GM12878 (cell line): ENCODE measurements at regions not wholly inside any gene's neighbourhood (a gene's known extent, or its start where the extent isn't known, plus 50 kb on each side); places are given as distances from the start of the nearest gene placed in this dataset.

Experiments
- ATAC-seq: fragments of 200-7000 bp; cut with Tn5 transposase; 3 replicates; pipeline ENCODE4 v1.9.1; 2020; ENCODE audit warnings: mild to moderate bottlenecking, moderate library complexity
- BruUV-seq: library from RNA; stranded (reverse); fragments of 400-500 nt; replicated peaks from 2 replicates; lab custom pipeline; 2021; lab: Mats Ljungman, UMichigan
- CTCF ChIA-PET: fragments of 300-600 bp; sonication (Branson Sonifier 250); formaldehyde crosslinking; extraction: SDS; loops from one replicate; lab custom pipeline; 2021; ENCODE audit warnings: inconsistent platforms; lab: Yijun Ruan, JAX
- POLR2A ChIA-PET: fragments of 350-600 bp; formaldehyde crosslinking; extraction: SDS; loops from one replicate; lab custom pipeline; 2021; ENCODE audit warnings: inconsistent platforms; lab: Charles Lee
- RAD21 ChIA-PET: fragments of 300-600 bp; sonication (Branson Sonifier 250); formaldehyde crosslinking; loops from one replicate; lab custom pipeline; 2023; ENCODE audit warnings: antibody characterized with exemption; ENCODE audit not compliant: unreplicated experiment; lab: Charles Lee
- SMC1A ChIA-PET: fragments of 300-600 bp; sonication (Branson Sonifier 250); formaldehyde crosslinking; loops from one replicate; lab custom pipeline; 2023; ENCODE audit not compliant: unreplicated experiment, uncharacterized antibody; lab: Charles Lee
- DNase-seq: peaks from one replicate; pipeline ENCODE4 v3.0.0-alpha.2; 2011; ENCODE audit warnings: low read depth, low spot score
- FAIRE-seq: peaks from 3 replicates; lab custom pipeline; 2011; peaks lifted over from hg19 to GRCh38; lab: Jason Lieb, UNC
- H2AFZ ChIP-seq: 2 replicates; pipeline ENCODE4 v1.6.0; 2011; ENCODE audit warnings: low read depth, low read length, control low read depth; ENCODE audit not compliant: control insufficient read depth
- H3K27ac ChIP-seq: 2 replicates; pipeline ENCODE4 v1.5.1; 2011; ENCODE audit warnings: control low read depth; ENCODE audit not compliant: control insufficient read depth, insufficient read depth
- H3K27me3 ChIP-seq, 2 experiments: replicated peaks in 1 of 2; 2 replicates each; pipeline versions ENCODE4 v1.6.0 to v1.6.1; 2011; ENCODE audit warnings: low read length in 1 of 2; ENCODE audit not compliant: control insufficient read depth in 2 of 2, insufficient read depth in 2 of 2
- H3K36me3 ChIP-seq, 2 experiments: 2 replicates each; pipeline ENCODE4 v1.5.1; 2011; ENCODE audit warnings: low read length in 1 of 2; ENCODE audit not compliant: control insufficient read depth in 2 of 2, insufficient read depth in 2 of 2
- H3K4me1 ChIP-seq: 2 replicates; pipeline ENCODE4 v1.6.1; 2011; ENCODE audit warnings: mild to moderate bottlenecking, low read length, moderate library complexity, mixed read lengths; ENCODE audit not compliant: control insufficient read depth, insufficient read depth
- H3K4me2 ChIP-seq: 2 replicates; pipeline ENCODE4 v1.6.0; 2011; ENCODE audit warnings: control low read depth; ENCODE audit not compliant: control insufficient read depth, insufficient read depth
- H3K4me3 ChIP-seq: fragments of 200-600 bp; sonication (generic); 2 replicates; pipeline ENCODE4 v1.5.1; 2016
- H3K79me2 ChIP-seq: 2 replicates; pipeline ENCODE4 v1.6.0; 2011; ENCODE audit warnings: low read length; ENCODE audit not compliant: control insufficient read depth, insufficient read depth
- H3K9ac ChIP-seq: 2 replicates; pipeline ENCODE4 v1.8.0; 2011; ENCODE audit warnings: low read length, control low read depth, mixed read lengths; ENCODE audit not compliant: control insufficient read depth, insufficient read depth
- H3K9me3 ChIP-seq: replicated peaks from 3 replicates; pipeline ENCODE4 v1.5.1; 2011; ENCODE audit warnings: mild to moderate bottlenecking, low read length; ENCODE audit not compliant: control insufficient read depth, insufficient read depth
- H4K20me1 ChIP-seq: 2 replicates; pipeline ENCODE4 v1.6.0; 2011; ENCODE audit not compliant: control insufficient read depth, insufficient read depth
- ASH2L ChIP-seq: fragments of 300-600, 200-600 bp; sonication (generic); IDR thresholded peaks from 2 replicates; pipeline ENCODE4 v1.6.1; 2017; ENCODE audit warnings: low read depth, mild to moderate bottlenecking, borderline replicate concordance
- BCL11A ChIP-seq: IDR thresholded peaks from 2 replicates; pipeline ENCODE4 v1.6.1; 2011; ENCODE audit warnings: low read depth, low read length
- FOXM1 ChIP-seq: IDR thresholded peaks from 2 replicates; pipeline ENCODE4 v1.6.1; 2012; ENCODE audit warnings: low read depth, mild to moderate bottlenecking, inconsistent platforms, low read length, moderate library complexity
- NR2C2 ChIP-seq: IDR thresholded peaks from 2 replicates; pipeline ENCODE4 v1.6.1; 2011; ENCODE audit warnings: borderline replicate concordance, low read depth; ENCODE audit not compliant: control insufficient read depth, insufficient read length
- SMARCA5 ChIP-seq: fragments of 450-650 bp; IDR thresholded peaks from 2 replicates; pipeline ENCODE4 v1.6.1; 2017; ENCODE audit warnings: mild to moderate bottlenecking
- SREBF1 ChIP-seq: IDR thresholded peaks from 2 replicates; pipeline ENCODE4 v1.6.1; 2012; ENCODE audit warnings: mild to moderate bottlenecking, low read length
- in situ Hi-C: fragments of 300-500 bp; cut with MboI; formaldehyde crosslinking; loops from 9 replicates; pipeline ENCODE4 v1.14.3; 2018; ENCODE audit warnings: mixed read lengths
- intact Hi-C: fragments of 100-400 bp; cut with micrococcal nuclease; formaldehyde crosslinking; loops from one replicate; pipeline ENCODE4 v1.14.2; 2022; ENCODE audit not compliant: unreplicated experiment
- TF ChIP-seq, protein P1 (sequence below): fragments of 450-650 bp; IDR thresholded peaks from 2 replicates; pipeline ENCODE4 v1.6.1; 2016; ENCODE audit warnings: mild to moderate bottlenecking
- TF ChIP-seq, protein P2 (sequence below): fragments of 450-650 bp; IDR thresholded peaks from 2 replicates; pipeline ENCODE4 v1.6.1; 2017; ENCODE audit warnings: antibody characterized with exemption, mild to moderate bottlenecking, moderate library complexity

DNA sequence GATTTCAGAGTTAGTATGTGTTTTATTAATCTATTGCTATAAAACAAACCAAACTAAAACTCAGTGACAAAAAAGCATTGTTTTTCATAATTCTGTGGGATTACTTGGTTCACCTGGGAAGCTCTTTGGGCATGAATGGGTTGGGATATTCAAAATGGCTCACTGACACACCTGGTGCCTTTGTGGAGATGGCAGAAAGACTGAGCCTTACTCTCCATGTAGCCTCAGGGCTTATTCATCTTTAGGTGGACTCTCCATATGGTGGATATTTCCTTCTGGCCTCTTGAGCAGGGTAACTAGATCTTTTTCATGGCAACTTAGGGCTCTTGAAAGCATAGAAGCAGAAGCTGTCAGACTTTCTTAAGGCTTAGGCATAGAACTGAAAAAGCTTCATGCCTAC is 1102.8 kb upstream of the SEL1L start:
- in situ Hi-C loops: no loop called here
- no peak overlapping the region for H3K9ac ChIP-seq
- H3K4me3 ChIP-seq: no peak overlapping the region
- H3K36me3 ChIP-seq: no peaks in the 10 kb centered on the region
- no peak for FAIRE-seq
- ChIA-PET POLR2A (no interaction called here), CTCF (no interaction called here), RAD21 (no interaction called here), SMC1A (no interaction called here)
- no peak for ATAC-seq
- no peaks in the 10 kb centered on the region for H4K20me1 ChIP-seq
- no peaks in the 10 kb centered on the region for H3K9me3 ChIP-seq
- no peak for DNase-seq
- intact Hi-C loops: no loop called here
- TF ChIP-seq BCL11A: no peak
- TF ChIP-seq, protein P1, sequence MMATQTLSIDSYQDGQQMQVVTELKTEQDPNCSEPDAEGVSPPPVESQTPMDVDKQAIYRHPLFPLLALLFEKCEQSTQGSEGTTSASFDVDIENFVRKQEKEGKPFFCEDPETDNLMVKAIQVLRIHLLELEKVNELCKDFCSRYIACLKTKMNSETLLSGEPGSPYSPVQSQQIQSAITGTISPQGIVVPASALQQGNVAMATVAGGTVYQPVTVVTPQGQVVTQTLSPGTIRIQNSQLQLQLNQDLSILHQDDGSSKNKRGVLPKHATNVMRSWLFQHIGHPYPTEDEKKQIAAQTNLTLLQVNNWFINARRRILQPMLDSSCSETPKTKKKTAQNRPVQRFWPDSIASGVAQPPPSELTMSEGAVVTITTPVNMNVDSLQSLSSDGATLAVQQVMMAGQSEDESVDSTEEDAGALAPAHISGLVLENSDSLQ: no peak
- no peak for TF ChIP-seq NR2C2
- no peak for TF ChIP-seq ASH2L
- TF ChIP-seq, protein P2, sequence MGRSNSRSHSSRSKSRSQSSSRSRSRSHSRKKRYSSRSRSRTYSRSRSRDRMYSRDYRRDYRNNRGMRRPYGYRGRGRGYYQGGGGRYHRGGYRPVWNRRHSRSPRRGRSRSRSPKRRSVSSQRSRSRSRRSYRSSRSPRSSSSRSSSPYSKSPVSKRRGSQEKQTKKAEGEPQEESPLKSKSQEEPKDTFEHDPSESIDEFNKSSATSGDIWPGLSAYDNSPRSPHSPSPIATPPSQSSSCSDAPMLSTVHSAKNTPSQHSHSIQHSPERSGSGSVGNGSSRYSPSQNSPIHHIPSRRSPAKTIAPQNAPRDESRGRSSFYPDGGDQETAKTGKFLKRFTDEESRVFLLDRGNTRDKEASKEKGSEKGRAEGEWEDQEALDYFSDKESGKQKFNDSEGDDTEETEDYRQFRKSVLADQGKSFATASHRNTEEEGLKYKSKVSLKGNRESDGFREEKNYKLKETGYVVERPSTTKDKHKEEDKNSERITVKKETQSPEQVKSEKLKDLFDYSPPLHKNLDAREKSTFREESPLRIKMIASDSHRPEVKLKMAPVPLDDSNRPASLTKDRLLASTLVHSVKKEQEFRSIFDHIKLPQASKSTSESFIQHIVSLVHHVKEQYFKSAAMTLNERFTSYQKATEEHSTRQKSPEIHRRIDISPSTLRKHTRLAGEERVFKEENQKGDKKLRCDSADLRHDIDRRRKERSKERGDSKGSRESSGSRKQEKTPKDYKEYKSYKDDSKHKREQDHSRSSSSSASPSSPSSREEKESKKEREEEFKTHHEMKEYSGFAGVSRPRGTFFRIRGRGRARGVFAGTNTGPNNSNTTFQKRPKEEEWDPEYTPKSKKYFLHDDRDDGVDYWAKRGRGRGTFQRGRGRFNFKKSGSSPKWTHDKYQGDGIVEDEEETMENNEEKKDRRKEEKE: no peak
- TF ChIP-seq SREBF1: no peak
- no peak for TF ChIP-seq SMARCA5
- no peak for TF ChIP-seq FOXM1
- H3K27me3 ChIP-seq: no peaks in the 10 kb centered on the region
- H3K79me2 ChIP-seq: no peaks in the 10 kb centered on the region
- no peak overlapping the region for H2AFZ ChIP-seq
- H3K27ac ChIP-seq: no peak overlapping the region
- no peak overlapping the region for H3K4me2 ChIP-seq
- no TSS peak for BruUV-seq
- no peaks in the 10 kb centered on the region for H3K4me1 ChIP-seq
